NB4 (cell line): ENCODE measurements at regions not wholly inside any gene's neighbourhood (a gene's known extent, or its start where the extent isn't known, plus 50 kb on each side); places are given as distances from the start of the nearest gene placed in this dataset.

Source experiments
- CTCF ChIP-seq: IDR thresholded peaks from one replicate; pipeline ENCODE4 v1.5.1; 2012; ENCODE audit warnings: low read depth, low read length
- TF ChIP-seq, protein P1 (sequence below): IDR thresholded peaks from 2 replicates; pipeline ENCODE4 v1.6.1; 2011; ENCODE audit warnings: low read depth, low read length

- TF ChIP-seq, protein P1, sequence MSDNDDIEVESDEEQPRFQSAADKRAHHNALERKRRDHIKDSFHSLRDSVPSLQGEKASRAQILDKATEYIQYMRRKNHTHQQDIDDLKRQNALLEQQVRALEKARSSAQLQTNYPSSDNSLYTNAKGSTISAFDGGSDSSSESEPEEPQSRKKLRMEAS = no peak
- no peak for TF ChIP-seq CTCF
Observed at GRCh38 chr6:23663096-23663495, 462.9 kb upstream of the NRSN1 start.
